Caki2 (cell line): ENCODE measurements at regions not wholly inside any gene's neighbourhood (a gene's known extent, or its start where the extent isn't known, plus 50 kb on each side); places are given as distances from the start of the nearest gene placed in this dataset.

Experiments
- DNase-seq: peaks from one replicate; pipeline ENCODE4 v3.0.0-alpha.2; 2015; ENCODE audit warnings: low read depth
- in situ Hi-C: cut with HindIII; loops from 2 replicates; pipeline ENCODE4 v1.10.0; 2016; ENCODE audit warnings: low sequenced_read_pairs, low pct_unique_long_range_greater_than_20kb, mixed read lengths

DNA sequence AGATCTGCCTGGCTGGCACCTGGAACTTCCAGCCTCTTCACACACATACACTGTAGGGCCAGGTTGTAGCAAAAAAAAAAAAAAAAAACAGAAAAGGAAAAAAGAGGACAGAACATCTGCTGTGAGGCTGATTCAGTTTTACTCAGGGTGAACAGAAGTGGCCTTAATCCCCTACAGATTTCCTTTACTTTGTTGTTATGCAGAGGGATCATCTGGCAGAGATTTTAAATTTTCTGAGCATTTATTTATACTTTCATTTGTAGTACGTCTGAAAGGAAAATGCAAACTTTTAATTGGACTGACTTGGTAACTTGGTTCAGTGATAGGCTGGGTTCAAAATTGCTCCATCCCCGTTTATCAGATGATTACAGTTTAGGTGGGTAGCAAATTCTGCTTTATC, 50.8 kb upstream of the PRICKLE1 start:
- no peak for DNase-seq
- in situ Hi-C loops = no loop called here

DNA sequence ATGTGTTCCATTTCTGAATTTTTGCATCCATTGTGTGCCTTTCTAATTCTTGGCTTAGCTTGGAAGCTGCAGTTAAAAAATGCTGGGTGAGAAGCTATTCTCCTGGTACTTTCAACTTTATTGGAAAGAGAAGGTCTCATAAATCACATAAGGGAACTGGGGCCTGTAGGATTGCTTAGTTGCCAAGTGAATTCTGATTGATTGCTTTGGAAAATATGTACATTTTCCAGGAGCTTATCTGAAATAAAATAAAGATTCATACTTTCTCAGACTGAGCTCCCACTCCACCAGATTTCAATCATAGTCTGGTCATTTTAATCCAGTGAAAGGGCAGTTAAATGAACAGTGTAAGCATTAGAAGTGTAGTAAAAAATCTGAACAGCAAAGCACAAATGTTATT, 50.0 kb upstream of the PRICKLE1 start:
- DNase-seq = no peak
- in situ Hi-C loops = no loop called here
